ENCODE measurements at regions not wholly inside any gene's neighbourhood (a gene's known extent, or its start where the extent isn't known, plus 50 kb on each side); places are given as distances from the start of the nearest gene placed in this dataset.

- Histone ChIP-seq H3K4me1 (ENCODE audit: insufficient read depth) (no peaks in the 10 kb centered on the region), H3K9me3 (ENCODE audit: low read depth) (no peaks in the 10 kb centered on the region), H3K27me3 (no peaks in the 10 kb centered on the region), H3K4me2 (no peak overlapping the region), H4K20me1 (ENCODE audit: insufficient read depth, poor library complexity, severe bottlenecking) (no peaks in the 10 kb centered on the region), H3K4me3 (no peak overlapping the region), H2AFZ (no peak overlapping the region), H3K9me2 (replicated peaks; ENCODE audit: insufficient read depth) (no peaks in the 10 kb centered on the region), H3K36me3 (replicated peaks; ENCODE audit: insufficient read depth, low read depth) (no peaks in the 10 kb centered on the region), H3K79me2 (no peaks in the 10 kb centered on the region), H3K27ac (no peak overlapping the region)
- DNase-seq (ENCODE audit: low spot score) = no peak
- TF ChIP-seq CTCF (IDR thresholded peaks at IDR 0.05; ENCODE audit: poor library complexity) (no peak), EZH2phosphoT487 (IDR thresholded peaks at IDR 0.05; ENCODE audit: low read depth, severe bottlenecking, unreplicated experiment) (no peak), EZH2 (IDR thresholded peaks at IDR 0.05; ENCODE audit: borderline replicate concordance) (no peak)
Measured at GRCh38 chr13:53901593-53901992, 873.0 kb downstream of the OLFM4 start.

DNA sequence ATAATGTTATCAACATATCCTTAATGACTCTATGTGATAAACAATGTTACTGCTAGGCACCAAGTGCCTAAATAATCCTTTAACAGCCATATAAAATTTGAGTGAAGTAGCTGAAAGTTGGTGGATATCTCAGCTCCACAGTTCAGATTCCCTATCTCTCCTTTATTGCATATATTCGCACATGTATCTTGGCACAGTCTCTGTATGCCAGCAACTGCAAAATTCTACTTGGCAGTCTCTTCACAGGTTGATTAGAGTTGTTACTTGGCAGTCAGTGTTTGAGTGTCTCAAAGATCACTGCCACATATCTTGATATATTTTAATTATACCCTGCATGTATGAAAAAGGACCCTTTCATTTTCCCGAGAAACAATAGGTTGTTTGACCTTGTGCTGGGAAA is 879.3 kb downstream of the OLFM4 start:
- Histone ChIP-seq H3K27me3 (no peaks in the 10 kb centered on the region), H3K36me3 (replicated peaks; ENCODE audit: insufficient read depth, low read depth) (no peaks in the 10 kb centered on the region), H2AFZ (no peak overlapping the region), H3K9me2 (replicated peaks; ENCODE audit: insufficient read depth) (no peaks in the 10 kb centered on the region), H3K27ac (no peak overlapping the region), H3K4me3 (no peak overlapping the region), H3K79me2 (no peaks in the 10 kb centered on the region), H3K4me2 (no peak overlapping the region), H3K4me1 (ENCODE audit: insufficient read depth) (no peaks in the 10 kb centered on the region), H4K20me1 (ENCODE audit: insufficient read depth, poor library complexity, severe bottlenecking) (no peaks in the 10 kb centered on the region), H3K9me3 (ENCODE audit: low read depth) (no peaks in the 10 kb centered on the region)
- WGBS (ENCODE audit: low lambda C conversion rate, missing lambda C conversion rate) = 74% methylated on average over 2 of the region's 2 CpGs
- no peak for TF ChIP-seq EZH2 (IDR thresholded peaks at IDR 0.05; ENCODE audit: borderline replicate concordance)
- no peak for TF ChIP-seq CTCF (IDR thresholded peaks at IDR 0.05; ENCODE audit: poor library complexity)
- TF ChIP-seq EZH2phosphoT487 (IDR thresholded peaks at IDR 0.05; ENCODE audit: low read depth, severe bottlenecking, unreplicated experiment) = no peak
- no peak for DNase-seq (ENCODE audit: low spot score)

GRCh38 chr13:53920916-53921315 is 892.3 kb downstream of the OLFM4 start:
- 85% methylated on average over 10 of the region's 10 CpGs for WGBS (ENCODE audit: low lambda C conversion rate, missing lambda C conversion rate)
- Histone ChIP-seq H3K4me1 (ENCODE audit: insufficient read depth) (no peaks in the 10 kb centered on the region), H3K4me3 (no peak overlapping the region), H2AFZ (no peak overlapping the region), H3K9me2 (replicated peaks; ENCODE audit: insufficient read depth) (no peaks in the 10 kb centered on the region), H3K36me3 (replicated peaks; ENCODE audit: insufficient read depth, low read depth) (no peaks in the 10 kb centered on the region), H3K79me2 (no peaks in the 10 kb centered on the region), H3K27me3 (no peaks in the 10 kb centered on the region), H3K27ac (no peak overlapping the region), H3K9me3 (ENCODE audit: low read depth) (no peaks in the 10 kb centered on the region), H3K4me2 (no peak overlapping the region), H4K20me1 (ENCODE audit: insufficient read depth, poor library complexity, severe bottlenecking) (no peaks in the 10 kb centered on the region)
- TF ChIP-seq CTCF (IDR thresholded peaks at IDR 0.05; ENCODE audit: poor library complexity) = no peak
- no peak for TF ChIP-seq EZH2 (IDR thresholded peaks at IDR 0.05; ENCODE audit: borderline replicate concordance)
- no peak for TF ChIP-seq EZH2phosphoT487 (IDR thresholded peaks at IDR 0.05; ENCODE audit: low read depth, severe bottlenecking, unreplicated experiment)
- DNase-seq (ENCODE audit: low spot score) = no peak

- Histone ChIP-seq H3K4me3 (no peak overlapping the region), H2AFZ (no peak overlapping the region), H3K36me3 (replicated peaks; ENCODE audit: insufficient read depth, low read depth) (no peaks in the 10 kb centered on the region), H3K79me2 (no peaks in the 10 kb centered on the region), H3K4me1 (ENCODE audit: insufficient read depth) (no peaks in the 10 kb centered on the region), H3K9me3 (ENCODE audit: low read depth) (no peaks in the 10 kb centered on the region), H3K27me3 (no peaks in the 10 kb centered on the region), H3K27ac (no peak overlapping the region), H4K20me1 (ENCODE audit: insufficient read depth, poor library complexity, severe bottlenecking) (no peaks in the 10 kb centered on the region), H3K9me2 (replicated peaks; ENCODE audit: insufficient read depth) (no peaks in the 10 kb centered on the region), H3K4me2 (no peak overlapping the region)
- WGBS (ENCODE audit: low lambda C conversion rate, missing lambda C conversion rate) = 91% methylated on average over 13 of the region's 13 CpGs
- DNase-seq (ENCODE audit: low spot score) = no peak
- TF ChIP-seq EZH2 (IDR thresholded peaks at IDR 0.05; ENCODE audit: borderline replicate concordance) = no peak
- no peak for TF ChIP-seq EZH2phosphoT487 (IDR thresholded peaks at IDR 0.05; ENCODE audit: low read depth, severe bottlenecking, unreplicated experiment)
- no peak for TF ChIP-seq CTCF (IDR thresholded peaks at IDR 0.05; ENCODE audit: poor library complexity)
Measured at GRCh38 chr13:53921473-53921872, 892.9 kb downstream of the OLFM4 start.
